GM13977 (cell line): ENCODE measurements at regions not wholly inside any gene's neighbourhood (a gene's known extent, or its start where the extent isn't known, plus 50 kb on each side); places are given as distances from the start of the nearest gene placed in this dataset.

Experiments
- DNase-seq: peaks from one replicate; pipeline ENCODE4 v3.0.0; 2012; ENCODE audit warnings: low spot score
- in situ Hi-C: fragments of 300-500 bp; cut with MboI; formaldehyde crosslinking; loops from one replicate; pipeline ENCODE4 v1.12.0; 2022; ENCODE audit warnings: low sequenced_read_pairs, low pct_unique_long_range_greater_than_20kb, mixed read lengths, inconsistent platforms; ENCODE audit not compliant: unreplicated experiment
- TF ChIP-seq, protein P1 (sequence below): IDR thresholded peaks from 2 replicates; pipeline ENCODE4 v1.5.1; 2012; ENCODE audit warnings: mild to moderate bottlenecking, control low read depth; ENCODE audit not compliant: insufficient read depth; ENCODE audit errors: extremely low read depth, missing control alignments

DNA sequence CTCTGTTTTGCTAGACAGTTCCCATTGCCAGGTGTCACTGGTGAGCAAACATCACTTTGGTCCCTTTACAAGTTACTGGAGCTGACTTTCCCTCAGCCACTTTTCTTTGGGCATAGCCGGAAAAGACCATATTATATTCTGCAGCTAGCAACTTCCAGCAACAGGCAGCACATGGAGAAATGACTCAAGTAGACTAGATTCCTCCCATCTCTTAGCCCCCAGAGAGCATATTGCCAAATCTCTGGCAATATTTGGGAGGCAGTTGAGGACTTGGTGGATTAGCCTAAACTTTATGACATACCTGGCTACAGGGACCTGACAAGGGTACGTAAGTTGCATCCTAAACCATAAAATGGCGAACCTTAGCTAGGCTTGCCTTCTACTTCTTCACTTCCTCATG is 204.7 kb upstream of the MPDZ start:
- DNase-seq, result no peak
- in situ Hi-C loops, result no loop called here
- TF ChIP-seq, protein P1, sequence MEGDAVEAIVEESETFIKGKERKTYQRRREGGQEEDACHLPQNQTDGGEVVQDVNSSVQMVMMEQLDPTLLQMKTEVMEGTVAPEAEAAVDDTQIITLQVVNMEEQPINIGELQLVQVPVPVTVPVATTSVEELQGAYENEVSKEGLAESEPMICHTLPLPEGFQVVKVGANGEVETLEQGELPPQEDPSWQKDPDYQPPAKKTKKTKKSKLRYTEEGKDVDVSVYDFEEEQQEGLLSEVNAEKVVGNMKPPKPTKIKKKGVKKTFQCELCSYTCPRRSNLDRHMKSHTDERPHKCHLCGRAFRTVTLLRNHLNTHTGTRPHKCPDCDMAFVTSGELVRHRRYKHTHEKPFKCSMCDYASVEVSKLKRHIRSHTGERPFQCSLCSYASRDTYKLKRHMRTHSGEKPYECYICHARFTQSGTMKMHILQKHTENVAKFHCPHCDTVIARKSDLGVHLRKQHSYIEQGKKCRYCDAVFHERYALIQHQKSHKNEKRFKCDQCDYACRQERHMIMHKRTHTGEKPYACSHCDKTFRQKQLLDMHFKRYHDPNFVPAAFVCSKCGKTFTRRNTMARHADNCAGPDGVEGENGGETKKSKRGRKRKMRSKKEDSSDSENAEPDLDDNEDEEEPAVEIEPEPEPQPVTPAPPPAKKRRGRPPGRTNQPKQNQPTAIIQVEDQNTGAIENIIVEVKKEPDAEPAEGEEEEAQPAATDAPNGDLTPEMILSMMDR, result no peak

DNA sequence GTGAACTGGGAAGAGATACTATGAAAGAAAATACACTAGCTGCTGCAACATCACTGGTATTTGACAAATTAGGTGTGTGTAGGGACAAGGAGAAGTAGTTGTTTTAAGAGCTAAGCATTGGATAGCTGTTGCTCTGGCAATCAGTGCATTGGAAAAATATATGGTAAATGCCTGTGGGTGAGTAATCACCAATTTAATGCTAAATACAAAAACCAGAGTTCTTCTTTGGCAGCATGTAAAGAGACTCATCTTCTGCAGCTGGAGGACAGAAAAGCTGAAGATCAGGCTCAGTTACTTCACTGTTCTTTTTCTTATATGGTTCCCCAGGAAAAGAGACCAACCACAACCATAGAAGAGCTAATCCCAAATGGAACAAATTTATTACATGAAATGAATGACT is 201.8 kb upstream of the MPDZ start:
- TF ChIP-seq, protein P1, result no peak
- in situ Hi-C loops, result no loop called here

DNA sequence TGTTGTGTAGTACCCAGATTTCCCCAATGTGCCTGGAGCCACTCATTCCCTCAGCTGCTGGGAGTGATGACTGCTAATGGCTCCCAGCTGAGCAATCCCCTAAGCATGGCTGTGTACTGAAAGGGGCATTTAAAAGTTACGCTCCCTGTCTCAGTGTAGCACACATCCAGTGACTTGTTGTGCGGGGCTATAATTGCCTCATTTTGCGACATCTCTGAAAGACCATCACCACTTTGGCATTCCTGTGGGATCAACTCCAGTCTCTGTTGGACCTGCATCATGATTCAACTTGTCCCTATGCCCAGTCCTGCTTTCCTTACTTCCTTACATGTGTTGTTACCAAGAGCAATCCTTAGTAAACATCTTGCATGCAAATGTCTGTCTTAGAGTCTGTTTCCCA is 201.2 kb upstream of the MPDZ start:
- no peak for DNase-seq
- in situ Hi-C loops, result no loop called here
- TF ChIP-seq, protein P1, result no peak

More for the DNA sequence above, 201.8 kb upstream of the MPDZ start:
- no peak for DNase-seq

DNA sequence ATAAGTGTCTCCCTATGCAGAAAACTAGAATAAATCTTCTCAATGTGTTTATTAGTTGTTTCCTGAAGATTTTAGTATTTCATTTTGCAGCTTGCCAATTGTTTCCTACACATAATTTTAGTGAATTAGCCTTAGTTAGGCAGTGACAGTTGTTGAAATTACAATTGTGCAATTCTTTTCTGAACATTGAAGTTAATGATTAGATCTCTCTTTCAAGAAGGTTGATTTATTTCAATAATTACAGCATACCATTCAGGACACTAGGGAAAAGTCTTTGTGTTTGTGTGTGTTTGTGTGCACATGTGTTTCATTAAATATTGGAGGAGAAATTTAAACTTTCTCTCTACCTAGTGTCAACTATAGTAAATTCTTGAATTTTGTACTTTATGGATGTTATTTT is 199.6 kb upstream of the MPDZ start:
- TF ChIP-seq, protein P1, result no peak
- DNase-seq, result no peak
- in situ Hi-C loops, result no loop called here

DNA sequence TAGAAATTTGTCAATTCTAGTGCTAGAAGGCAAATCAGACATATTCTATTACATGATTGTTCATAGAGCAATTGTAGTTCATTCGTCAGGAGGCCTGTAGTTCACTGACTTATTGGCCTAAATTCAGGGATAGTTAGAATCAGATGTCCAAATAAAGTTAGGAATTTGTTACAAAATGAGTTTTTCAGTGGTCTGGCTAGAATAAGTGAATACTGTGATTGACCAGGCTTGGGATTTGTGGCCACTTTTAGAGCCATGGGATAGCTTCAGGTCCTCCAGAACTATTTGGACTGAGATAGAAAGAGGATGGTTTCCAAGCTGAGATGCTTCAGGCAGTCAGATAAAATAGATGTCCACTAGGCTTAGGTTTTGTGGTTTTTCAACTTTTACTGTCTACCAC is 199.1 kb upstream of the MPDZ start:
- in situ Hi-C loops, result no loop called here
- DNase-seq, result no peak
- TF ChIP-seq, protein P1, result no peak

DNA sequence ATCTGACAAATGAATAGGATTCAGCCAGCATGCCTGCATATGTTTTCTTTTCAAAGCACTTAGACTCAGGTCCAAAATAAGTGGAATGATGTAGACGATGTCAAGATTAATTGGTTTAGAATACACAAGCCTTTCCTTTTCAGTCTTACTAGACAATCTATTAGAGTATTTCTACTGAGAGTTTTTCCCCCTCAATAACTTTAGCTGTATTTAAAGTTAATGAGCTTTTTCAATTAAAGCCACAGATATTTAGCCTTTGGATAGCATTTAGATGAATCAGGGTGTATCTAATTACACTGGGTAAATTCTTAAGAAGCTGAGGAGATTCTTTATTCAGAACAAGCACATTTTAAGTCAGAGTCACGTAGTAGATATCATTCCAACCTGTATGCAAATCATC is 198.7 kb upstream of the MPDZ start:
- in situ Hi-C loops, result no loop called here
- TF ChIP-seq, protein P1, result no peak
- DNase-seq, result no peak

DNA sequence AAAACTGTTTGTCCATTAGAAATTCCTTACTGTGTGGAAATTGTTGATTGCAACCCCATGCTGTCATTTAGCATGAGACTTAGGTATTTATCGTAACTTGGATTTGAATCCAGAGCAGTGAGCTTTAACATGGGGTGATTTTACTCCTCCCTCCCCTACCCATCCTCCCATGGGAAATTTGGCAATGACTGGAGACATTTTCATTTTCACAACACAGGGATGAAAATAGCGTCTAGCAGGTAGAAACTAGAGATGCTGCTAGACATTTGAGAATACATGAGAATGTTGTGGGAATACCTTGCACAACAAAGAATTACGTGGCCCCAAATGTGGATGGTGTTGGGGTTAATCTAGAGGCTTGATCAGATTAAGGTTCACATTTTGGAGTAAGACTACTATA is 191.3 kb upstream of the MPDZ start:
- TF ChIP-seq, protein P1, result no peak
- in situ Hi-C loops, result no loop called here
- DNase-seq, result no peak
